KMS-11 (cell line): ENCODE measurements at regions not wholly inside any gene's neighbourhood (a gene's known extent, or its start where the extent isn't known, plus 50 kb on each side); places are given as distances from the start of the nearest gene placed in this dataset.

Experiments used
- H2AFZ ChIP-seq: fragments of 200-600 bp; sonication (generic); 2 replicates; pipeline ENCODE4 v1.6.1; 2016; ENCODE audit warnings: antibody characterized with exemption, mixed run types, low read depth
- H3K27ac ChIP-seq: fragments of 200-600 bp; sonication (generic); 2 replicates; pipeline ENCODE4 v1.6.1; 2016; ENCODE audit warnings: mild to moderate bottlenecking, mixed run types
- H3K27me3 ChIP-seq: fragments of 200-600 bp; sonication (generic); 2 replicates; pipeline ENCODE4 v1.6.1; 2017; ENCODE audit warnings: mild to moderate bottlenecking, low read depth, mixed run types, moderate library complexity; ENCODE audit not compliant: insufficient read depth
- H3K36me3 ChIP-seq: fragments of 200-600 bp; sonication (generic); 2 replicates; pipeline ENCODE4 v1.6.1; 2017; ENCODE audit warnings: mild to moderate bottlenecking, mixed run types; ENCODE audit not compliant: insufficient read depth
- H3K4me1 ChIP-seq: fragments of 200-600 bp; sonication (generic); 2 replicates; pipeline ENCODE4 v1.6.1; 2016; ENCODE audit warnings: mild to moderate bottlenecking, low read depth, mixed run types; ENCODE audit not compliant: poor library complexity, severe bottlenecking
- H3K4me2 ChIP-seq: fragments of 200-600 bp; sonication (generic); 2 replicates; pipeline ENCODE4 v1.7.0; 2016; ENCODE audit warnings: mild to moderate bottlenecking, mixed run types
- H3K4me3 ChIP-seq: fragments of 200-600 bp; sonication (generic); IDR thresholded peaks from 2 replicates; pipeline ENCODE4 v1.6.1; 2017; ENCODE audit warnings: low read depth, low read length, mixed read lengths; ENCODE audit not compliant: insufficient read depth
- H3K79me2 ChIP-seq: fragments of 200-600 bp; sonication (generic); 2 replicates; pipeline ENCODE4 v1.6.1; 2016; ENCODE audit warnings: low read depth, mixed run types; ENCODE audit not compliant: insufficient read depth
- H3K9ac ChIP-seq: fragments of 200-600 bp; sonication (generic); 2 replicates; pipeline ENCODE4 v1.6.1; 2016; ENCODE audit warnings: mild to moderate bottlenecking, mixed run types
- H4K20me1 ChIP-seq: fragments of 200-600 bp; sonication (generic); 2 replicates; pipeline ENCODE4 v1.6.1; 2016; ENCODE audit warnings: mild to moderate bottlenecking, mixed run types; ENCODE audit not compliant: insufficient read depth
- CTCF ChIP-seq: fragments of 200-600 bp; sonication (generic); conservative IDR thresholded peaks from 2 replicates; pipeline ENCODE4 v1.6.1; 2017; ENCODE audit warnings: low read depth, mild to moderate bottlenecking, antibody characterized with exemption, low read length, moderate library complexity, mixed read lengths

- Histone ChIP-seq H3K36me3 (no peaks in the 10 kb centered on the region), H2AFZ (no peak overlapping the region), H3K4me1 (no peaks in the 10 kb centered on the region), H4K20me1 (no peaks in the 10 kb centered on the region), H3K9ac (no peak overlapping the region), H3K27me3 (no peaks in the 10 kb centered on the region), H3K4me3 (no peak overlapping the region), H3K79me2 (no peaks in the 10 kb centered on the region), H3K4me2 (no peak overlapping the region), H3K27ac (no peak overlapping the region)
- TF ChIP-seq CTCF: no peak
Observed at GRCh38 chr9:90175257-90175656, 467.4 kb downstream of the DIRAS2 start.

DNA sequence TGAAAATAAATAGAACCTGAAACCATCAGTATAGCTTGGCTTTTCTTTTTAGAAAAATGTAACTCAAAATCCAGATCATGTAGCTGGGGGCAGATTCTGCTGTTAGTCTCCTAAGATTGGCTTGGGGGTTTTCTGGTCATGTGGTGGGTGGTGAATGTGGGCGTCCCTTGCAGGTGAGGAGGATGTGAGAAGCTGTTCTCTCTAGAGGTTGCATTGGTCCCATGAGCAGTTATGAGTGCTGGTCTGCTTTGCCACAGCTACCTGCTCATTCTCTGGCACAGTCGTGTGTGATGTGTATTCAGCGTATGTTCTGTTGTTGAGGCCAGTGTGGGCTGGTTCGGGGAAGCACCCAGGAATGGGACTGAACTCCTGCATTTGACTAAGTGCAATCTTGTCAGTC, 466.8 kb downstream of the DIRAS2 start:
- no peak for TF ChIP-seq CTCF
- Histone ChIP-seq H3K9ac (no peak overlapping the region), H3K27me3 (no peaks in the 10 kb centered on the region), H3K27ac (no peak overlapping the region), H3K36me3 (no peaks in the 10 kb centered on the region), H3K4me2 (no peak overlapping the region), H3K79me2 (no peaks in the 10 kb centered on the region), H3K4me1 (no peaks in the 10 kb centered on the region), H4K20me1 (no peaks in the 10 kb centered on the region), H2AFZ (no peak overlapping the region), H3K4me3 (no peak overlapping the region)

DNA sequence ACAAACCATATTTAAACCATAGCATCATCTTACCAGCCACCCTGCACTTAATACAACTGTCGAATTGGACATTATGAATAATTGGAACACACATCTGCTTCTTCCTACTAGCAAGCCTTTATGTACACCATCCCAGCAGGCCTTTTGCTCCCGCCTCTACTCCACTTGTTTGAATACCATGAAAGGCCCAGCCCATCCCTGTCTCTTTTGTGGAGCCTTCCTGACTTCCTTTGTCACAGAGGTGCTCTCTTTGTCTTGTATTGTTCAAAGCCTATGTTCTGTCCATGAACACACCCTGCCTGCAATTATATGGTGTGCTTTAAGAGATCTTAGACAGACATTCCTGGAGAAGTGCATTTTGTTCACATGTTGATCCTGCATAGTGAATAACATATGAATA, 465.7 kb downstream of the DIRAS2 start:
- Histone ChIP-seq H4K20me1 (no peaks in the 10 kb centered on the region), H3K27me3 (no peaks in the 10 kb centered on the region), H3K9ac (no peak overlapping the region), H3K27ac (no peak overlapping the region), H3K36me3 (no peaks in the 10 kb centered on the region), H3K4me1 (no peaks in the 10 kb centered on the region), H3K4me3 (no peak overlapping the region), H2AFZ (no peak overlapping the region), H3K4me2 (no peak overlapping the region), H3K79me2 (no peaks in the 10 kb centered on the region)
- no peak for TF ChIP-seq CTCF

DNA sequence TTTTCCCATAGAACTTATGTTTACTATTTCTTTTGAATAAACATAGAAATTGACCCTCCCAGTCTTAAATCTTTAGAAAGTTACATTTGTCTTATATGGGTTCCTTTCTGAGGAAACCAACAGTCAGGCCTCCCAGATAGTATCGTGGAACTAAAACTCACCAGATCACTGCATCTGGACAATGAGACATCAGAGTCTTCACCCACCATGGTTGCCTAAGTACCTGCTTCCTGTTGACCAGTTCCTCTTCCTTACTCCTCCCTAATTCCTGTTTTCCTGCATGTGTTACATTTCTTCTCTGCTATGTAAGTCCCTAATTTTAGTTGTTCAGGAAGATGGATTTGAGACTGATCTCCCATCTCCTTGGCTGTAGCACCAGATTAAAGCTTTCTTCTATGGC, 462.2 kb downstream of the DIRAS2 start:
- Histone ChIP-seq H2AFZ (no peak overlapping the region), H3K36me3 (no peaks in the 10 kb centered on the region), H3K9ac (no peak overlapping the region), H3K27ac (no peak overlapping the region), H3K4me3 (no peak overlapping the region), H3K4me2 (no peak overlapping the region), H4K20me1 (no peaks in the 10 kb centered on the region), H3K4me1 (no peaks in the 10 kb centered on the region), H3K79me2 (no peaks in the 10 kb centered on the region), H3K27me3 (no peaks in the 10 kb centered on the region)
- no peak for TF ChIP-seq CTCF

DNA sequence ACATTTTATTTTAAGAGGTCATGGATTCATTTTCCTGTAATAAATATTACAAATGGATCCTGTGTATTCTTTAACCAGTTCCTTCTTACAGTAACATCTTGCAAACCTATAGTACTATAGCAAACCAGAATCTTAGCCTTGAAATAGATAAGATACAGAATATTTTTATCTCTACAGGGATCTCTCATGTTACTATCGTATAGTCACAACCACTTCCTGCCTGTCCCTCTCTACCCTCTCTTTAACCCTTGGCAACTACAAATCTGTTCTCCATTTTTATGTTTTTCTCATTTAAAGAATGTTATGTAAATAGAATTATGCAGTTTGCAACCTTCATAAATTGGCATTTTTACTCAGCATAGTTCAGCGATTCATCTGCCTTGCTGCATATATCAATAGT, 454.0 kb downstream of the DIRAS2 start:
- Histone ChIP-seq H3K4me3 (no peak overlapping the region), H4K20me1 (no peaks in the 10 kb centered on the region), H3K27me3 (no peaks in the 10 kb centered on the region), H3K4me2 (no peak overlapping the region), H3K9ac (no peak overlapping the region), H3K27ac (no peak overlapping the region), H2AFZ (no peak overlapping the region), H3K36me3 (no peaks in the 10 kb centered on the region), H3K4me1 (peaks cover 3% of the 10 kb centered on the region), H3K79me2 (no peaks in the 10 kb centered on the region)
- TF ChIP-seq CTCF: no peak
